ENCODE measurements at regions not wholly inside any gene's neighbourhood (a gene's known extent, or its start where the extent isn't known, plus 50 kb on each side); places are given as distances from the start of the nearest gene placed in this dataset.
"Not testable (repeated sequence)": the region's sequence is repeated elsewhere in the genome, so short reads cannot be mapped to it uniquely, and the experiment has no call there.

DNA sequence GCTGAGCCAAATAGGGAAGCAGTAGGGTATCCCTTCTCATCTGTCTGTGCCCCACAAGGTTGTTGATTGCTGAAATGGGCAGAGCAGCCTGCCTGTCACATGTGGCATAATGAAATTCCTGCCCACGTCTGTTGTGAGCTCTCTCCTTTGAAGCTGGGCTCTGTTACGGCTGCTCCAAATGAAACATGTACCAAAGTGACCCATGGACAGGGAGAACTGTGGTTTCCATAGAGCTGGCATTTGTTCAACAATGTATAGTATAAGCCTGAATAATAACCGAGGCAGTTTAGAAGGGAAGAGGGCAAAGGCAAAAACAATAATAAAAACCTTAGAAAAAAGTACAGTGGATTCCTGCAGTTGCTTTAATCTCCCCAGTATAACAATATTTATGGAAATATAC lies 149.7 kb downstream of the LYPLAL1 start:
- no peaks in the 10 kb centered on the region for H3K9me3 ChIP-seq
- DNase-seq: no peak
- no peak for TF ChIP-seq POLR2AphosphoS5 (IDR thresholded peaks at IDR 0.05)
- TF ChIP-seq, protein P1, sequence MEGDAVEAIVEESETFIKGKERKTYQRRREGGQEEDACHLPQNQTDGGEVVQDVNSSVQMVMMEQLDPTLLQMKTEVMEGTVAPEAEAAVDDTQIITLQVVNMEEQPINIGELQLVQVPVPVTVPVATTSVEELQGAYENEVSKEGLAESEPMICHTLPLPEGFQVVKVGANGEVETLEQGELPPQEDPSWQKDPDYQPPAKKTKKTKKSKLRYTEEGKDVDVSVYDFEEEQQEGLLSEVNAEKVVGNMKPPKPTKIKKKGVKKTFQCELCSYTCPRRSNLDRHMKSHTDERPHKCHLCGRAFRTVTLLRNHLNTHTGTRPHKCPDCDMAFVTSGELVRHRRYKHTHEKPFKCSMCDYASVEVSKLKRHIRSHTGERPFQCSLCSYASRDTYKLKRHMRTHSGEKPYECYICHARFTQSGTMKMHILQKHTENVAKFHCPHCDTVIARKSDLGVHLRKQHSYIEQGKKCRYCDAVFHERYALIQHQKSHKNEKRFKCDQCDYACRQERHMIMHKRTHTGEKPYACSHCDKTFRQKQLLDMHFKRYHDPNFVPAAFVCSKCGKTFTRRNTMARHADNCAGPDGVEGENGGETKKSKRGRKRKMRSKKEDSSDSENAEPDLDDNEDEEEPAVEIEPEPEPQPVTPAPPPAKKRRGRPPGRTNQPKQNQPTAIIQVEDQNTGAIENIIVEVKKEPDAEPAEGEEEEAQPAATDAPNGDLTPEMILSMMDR (IDR thresholded peaks at IDR 0.05): no peak
- no peak for TF ChIP-seq POLR2A (IDR thresholded peaks at IDR 0.05)
- no peak for TF ChIP-seq EP300 (IDR thresholded peaks at IDR 0.05)
- 60 to 73% methylated on average over 3 of the region's 3 CpGs for WGBS, 2 donors
- peaks cover 0 to 5% (median 0%) of the 10 kb centered on the region in 4 donors for H3K4me1 ChIP-seq
- intact Hi-C loops (cut with DNase I): no loop called here
- no peak overlapping the region for H3K4me3 ChIP-seq
- H3K27me3 ChIP-seq: no peaks in the 10 kb centered on the region
- H3K36me3 ChIP-seq: no peaks in the 10 kb centered on the region
- no peak overlapping the region for H3K27ac ChIP-seq

DNA sequence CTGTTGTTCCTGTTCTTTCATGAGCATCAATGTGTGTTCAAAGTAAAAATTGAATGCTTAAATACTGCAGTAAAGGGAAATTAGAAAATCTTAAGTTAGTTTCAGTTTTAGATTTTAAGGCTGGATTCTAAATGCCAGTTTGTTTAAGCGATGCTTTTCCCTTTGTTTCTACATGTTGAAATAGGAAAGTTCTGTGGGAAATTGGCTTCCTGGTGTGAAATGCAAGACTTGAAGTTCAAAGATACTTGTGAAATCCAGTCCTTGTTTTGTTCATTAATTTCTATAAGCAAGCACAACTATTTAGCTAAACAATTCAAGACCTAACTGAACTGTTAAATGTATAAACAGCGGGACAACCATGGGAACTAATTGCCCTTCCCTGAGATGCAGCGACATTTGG lies 149.1 kb downstream of the LYPLAL1 start:
- intact Hi-C loops (cut with DNase I): no loop called here
- WGBS, 2 donors: 92% methylated on average over 3 of the region's 3 CpGs

DNA sequence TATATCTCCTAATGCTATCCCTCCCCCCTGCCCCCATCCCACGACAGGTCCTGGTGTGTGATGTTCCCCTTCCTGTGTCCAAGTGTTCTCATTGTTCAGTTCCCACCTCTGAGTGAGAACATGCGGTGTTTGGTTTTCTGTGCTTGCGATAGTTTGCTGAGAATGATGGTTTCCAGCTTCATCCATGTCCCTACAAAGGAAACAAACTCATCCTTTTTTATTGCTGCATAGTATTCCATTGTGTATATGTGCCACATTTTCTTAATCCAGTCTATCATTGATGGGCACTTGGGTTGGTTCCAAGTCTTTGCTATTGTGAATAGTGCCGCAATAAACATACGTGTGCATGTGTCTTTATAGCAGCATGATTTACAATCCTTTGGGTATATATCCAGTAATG lies 146.9 kb downstream of the LYPLAL1 start:
- H3K36me3 ChIP-seq; DNase-seq; H3K27ac ChIP-seq; H3K4me1 ChIP-seq; H3K4me3 ChIP-seq; intact Hi-C loops (cut with DNase I); H3K9me3 ChIP-seq; H3K27me3 ChIP-seq: not testable (repeated sequence)
- 85 to 91% methylated on average over 4 of the region's 5 CpGs for WGBS, 2 donors

More for the DNA sequence above, 149.1 kb downstream of the LYPLAL1 start:
- no peaks in the 10 kb centered on the region for H3K27me3 ChIP-seq
- H3K4me1 ChIP-seq: peaks cover 0 to 5% (median 0%) of the 10 kb centered on the region in 4 donors
- no peaks in the 10 kb centered on the region for H3K9me3 ChIP-seq
- no peak overlapping the region for H3K27ac ChIP-seq
- H3K36me3 ChIP-seq: no peaks in the 10 kb centered on the region
- no peak for DNase-seq
- TF ChIP-seq POLR2AphosphoS5 (IDR thresholded peaks at IDR 0.05) (no peak), POLR2A (IDR thresholded peaks at IDR 0.05) (no peak), EP300 (IDR thresholded peaks at IDR 0.05) (no peak)
- TF ChIP-seq, protein P1 (IDR thresholded peaks at IDR 0.05): no peak
- H3K4me3 ChIP-seq: no peak overlapping the region

DNA sequence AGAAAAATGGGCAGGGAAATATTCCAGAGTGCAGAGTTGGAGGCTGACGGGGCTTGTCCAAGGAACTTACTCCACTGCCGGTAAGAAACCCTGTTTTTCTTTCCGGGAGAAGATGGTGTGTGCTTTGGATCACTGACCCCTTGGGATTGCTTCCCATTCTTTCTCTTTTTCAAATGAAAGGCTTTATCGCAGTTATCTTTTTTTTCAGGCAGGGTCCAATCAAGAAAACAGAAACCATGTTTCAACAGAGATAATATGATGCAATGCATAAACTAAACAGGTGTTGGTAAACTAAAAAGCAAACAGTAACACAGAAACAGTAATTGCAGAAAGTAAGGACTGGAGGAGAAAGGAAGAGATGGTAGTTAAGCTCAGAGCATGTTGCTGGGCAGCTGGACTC lies 145.1 kb downstream of the LYPLAL1 start:
- WGBS, 2 donors: 87 to 90% methylated on average over 4 of the region's 4 CpGs
- intact Hi-C loops (cut with DNase I): no loop called here

DNA sequence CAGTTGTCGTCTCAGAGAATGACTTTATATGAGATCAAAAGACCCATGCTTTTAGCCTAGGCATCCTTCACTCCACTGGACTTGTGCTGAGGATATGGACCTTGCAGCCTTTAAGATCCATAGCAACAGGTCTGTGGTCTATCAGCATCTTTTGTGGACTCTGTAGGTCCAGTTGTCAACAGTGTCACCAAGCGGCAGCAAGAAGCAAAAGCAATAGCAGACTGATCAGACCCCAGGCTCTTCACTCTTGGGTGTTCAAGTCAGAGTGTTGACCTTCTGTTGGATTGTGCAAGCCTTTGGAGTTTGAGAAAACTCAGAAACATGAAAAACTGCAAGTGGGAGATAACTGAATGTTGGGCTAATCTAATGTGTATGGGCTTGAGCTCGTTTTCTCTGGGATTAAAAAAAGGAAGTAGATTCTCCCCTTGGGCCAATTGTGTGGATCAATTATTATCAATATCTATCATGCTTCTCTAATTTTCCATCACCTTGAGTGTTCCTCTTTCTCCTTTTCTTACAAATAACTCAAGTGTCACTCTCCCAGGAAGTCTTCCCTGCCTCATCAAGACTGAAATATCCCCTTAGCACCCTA lies 144.2 kb downstream of the LYPLAL1 start:
- DNase-seq: no peak

More for the DNA sequence above, 145.1 kb downstream of the LYPLAL1 start:
- Histone ChIP-seq H3K4me3 (no peak overlapping the region), H3K9me3 (peaks cover 0 to 2% (median 0%) of the 10 kb centered on the region in 4 donors), H3K27ac (no peak overlapping the region), H3K4me1 (peaks cover 0 to 5% (median 0%) of the 10 kb centered on the region in 4 donors), H3K36me3 (no peaks in the 10 kb centered on the region), H3K27me3 (no peaks in the 10 kb centered on the region)
- TF ChIP-seq POLR2A (IDR thresholded peaks at IDR 0.05) (no peak), EP300 (IDR thresholded peaks at IDR 0.05) (no peak), POLR2AphosphoS5 (IDR thresholded peaks at IDR 0.05) (no peak)
- TF ChIP-seq, protein P1 (IDR thresholded peaks at IDR 0.05): no peak
- no peak for DNase-seq

More for the DNA sequence above, 144.2 kb downstream of the LYPLAL1 start:
- Histone ChIP-seq H3K27me3 (no peaks in the 10 kb centered on the region), H3K27ac (no peak overlapping the region), H3K36me3 (no peaks in the 10 kb centered on the region), H3K9me3 (peaks cover 0 to 2% (median 0%) of the 10 kb centered on the region in 4 donors), H3K4me1 (peaks cover 0 to 5% (median 0%) of the 10 kb centered on the region in 4 donors), H3K4me3 (no peak overlapping the region)
- WGBS, 2 donors: 67 to 71% methylated on average over 3 of the region's 3 CpGs
- TF ChIP-seq POLR2AphosphoS5 (IDR thresholded peaks at IDR 0.05) (no peak), EP300 (IDR thresholded peaks at IDR 0.05) (no peak), POLR2A (IDR thresholded peaks at IDR 0.05) (no peak)
- TF ChIP-seq, protein P1 (IDR thresholded peaks at IDR 0.05): no peak
- intact Hi-C loops (cut with DNase I): no loop called here

All from sigmoid colon (tissue), 6 donors.